Fibroblast of upper back skin (primary cell): ENCODE measurements at regions not wholly inside any gene's neighbourhood (a gene's known extent, or its start where the extent isn't known, plus 50 kb on each side); places are given as distances from the start of the nearest gene placed in this dataset.

Source experiments
- DNase-seq: peaks from one replicate; pipeline ENCODE4 v3.0.0-alpha.2; 2013

DNA sequence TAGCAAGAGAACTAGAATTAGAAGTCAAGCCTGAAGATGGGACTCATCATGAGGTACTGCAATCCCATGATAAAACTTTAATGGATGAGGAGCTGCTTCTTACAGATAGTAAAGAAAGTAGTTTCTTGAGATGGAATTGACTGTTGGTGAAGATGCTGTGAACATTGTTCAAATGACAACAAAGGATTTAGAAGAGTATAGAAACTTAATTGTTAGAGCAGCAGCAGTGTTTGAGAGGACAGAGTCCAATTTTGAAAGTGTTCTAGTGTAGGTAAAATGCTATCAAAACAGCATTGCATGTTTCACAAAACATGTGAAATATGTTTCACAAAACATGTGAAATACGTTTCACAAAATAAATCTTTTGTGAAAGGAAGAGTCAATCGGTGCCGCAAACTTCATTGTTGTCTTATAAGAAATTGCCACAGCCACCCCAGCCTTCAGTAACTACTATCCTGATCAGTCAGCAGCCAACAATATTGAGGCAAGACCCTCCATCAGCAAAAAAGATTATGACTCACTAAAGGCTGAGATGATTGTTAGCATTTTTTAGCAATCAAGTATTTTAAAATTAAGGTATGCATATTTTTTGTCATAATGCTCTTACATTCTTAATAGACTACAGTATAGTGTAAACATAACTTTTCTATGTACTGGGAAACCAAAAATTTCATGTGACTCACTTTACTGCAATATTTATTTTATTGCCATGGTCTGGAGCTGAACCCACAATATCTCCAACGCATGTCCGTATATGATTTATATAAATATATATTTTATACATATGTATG is 173.4 kb upstream of the BMP4 start:
- no peak for DNase-seq

DNA sequence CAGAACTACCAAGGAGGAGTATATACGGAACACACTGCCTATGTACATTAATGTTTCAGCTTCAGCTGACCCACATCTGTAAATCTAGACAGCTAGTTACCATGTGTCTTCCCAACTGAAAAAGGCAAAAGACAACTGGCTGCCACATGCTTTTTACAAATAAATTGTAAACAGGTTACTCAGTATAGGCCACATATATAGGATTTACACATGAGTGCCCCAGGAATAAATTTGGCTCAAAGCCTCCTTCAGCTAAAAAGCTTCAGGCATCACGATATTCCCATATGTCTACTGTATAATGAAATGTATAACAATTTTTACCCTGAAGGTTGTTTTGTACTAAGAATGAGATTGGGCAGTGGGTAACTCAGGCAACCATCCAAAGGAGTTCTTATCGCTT is 175.9 kb upstream of the BMP4 start:
- no peak for DNase-seq

DNA sequence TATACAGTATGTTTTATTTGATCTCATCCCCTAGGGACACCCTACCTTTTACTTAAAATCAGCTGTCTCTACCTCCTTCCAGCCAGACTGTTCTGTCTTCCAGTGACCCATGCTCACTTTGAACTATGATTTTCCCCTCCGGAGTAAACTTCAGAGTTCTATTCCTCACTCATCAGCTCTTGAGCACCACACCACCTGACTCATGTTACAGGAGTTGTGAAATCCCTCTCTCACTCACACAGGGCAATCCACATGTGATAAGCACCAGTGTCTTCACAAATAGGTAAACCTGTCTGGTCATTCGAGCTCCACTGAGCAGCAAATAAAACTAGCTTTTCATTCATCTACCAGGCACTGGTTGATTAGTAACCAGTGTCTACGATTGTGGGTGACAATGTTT is 177.3 kb upstream of the BMP4 start:
- DNase-seq, result no peak

DNA sequence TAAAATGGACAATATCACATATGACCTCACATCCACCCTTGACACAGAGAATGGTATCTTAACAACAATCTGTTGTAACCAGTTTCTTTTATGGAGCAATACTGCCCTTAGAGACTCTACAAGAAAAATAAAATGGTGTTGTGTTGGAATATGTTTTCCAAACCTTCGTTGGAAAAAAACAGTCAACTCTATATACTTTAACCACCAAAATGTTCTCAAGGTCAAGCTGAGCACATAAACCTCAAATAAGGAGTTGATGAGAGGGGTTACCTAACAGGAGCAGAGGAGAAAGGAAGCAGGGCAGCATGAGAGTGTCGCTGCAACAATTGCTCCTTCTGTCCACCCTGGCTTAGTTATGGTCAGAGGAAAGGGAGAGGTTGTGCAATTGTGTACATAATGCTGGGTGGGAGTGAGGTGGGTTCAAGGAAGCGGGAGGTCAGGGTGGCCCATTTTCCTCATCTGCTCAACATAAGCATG is 179.2 kb upstream of the BMP4 start:
- no peak for DNase-seq

DNA sequence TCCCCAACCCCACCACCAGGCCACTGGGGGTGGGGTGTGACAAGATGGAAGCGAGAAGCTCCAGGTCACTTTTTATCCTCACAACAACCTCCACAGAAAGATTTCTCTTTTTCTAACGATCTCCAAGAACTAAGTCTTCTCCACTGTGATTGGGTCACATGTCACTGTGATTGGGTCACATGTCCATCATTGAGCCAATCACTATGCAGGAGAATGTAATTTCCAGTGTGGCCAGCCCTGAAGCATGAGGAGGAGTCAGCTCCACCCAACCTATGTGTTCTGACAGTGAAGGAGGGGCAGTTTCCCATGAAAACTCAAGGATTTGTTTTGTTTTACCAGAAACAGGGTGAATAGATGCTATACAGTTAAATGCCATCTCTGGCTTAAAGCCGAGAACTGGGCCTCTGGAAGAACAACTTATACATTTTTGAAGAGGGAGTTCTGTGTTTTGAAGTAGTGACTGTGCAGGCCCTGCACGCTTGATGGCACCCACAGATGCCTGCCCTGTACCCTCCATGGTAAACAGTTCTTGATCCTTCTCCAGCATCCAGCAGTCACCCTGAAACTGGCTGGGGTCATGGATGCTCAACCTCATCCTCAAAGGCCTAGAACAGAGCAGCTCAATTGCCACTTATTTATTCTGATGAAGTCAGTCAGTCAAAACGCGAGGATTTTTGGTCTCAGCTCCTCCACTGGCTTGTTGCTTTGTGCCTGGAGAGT is 180.4 kb upstream of the BMP4 start:
- no peak for DNase-seq

DNA sequence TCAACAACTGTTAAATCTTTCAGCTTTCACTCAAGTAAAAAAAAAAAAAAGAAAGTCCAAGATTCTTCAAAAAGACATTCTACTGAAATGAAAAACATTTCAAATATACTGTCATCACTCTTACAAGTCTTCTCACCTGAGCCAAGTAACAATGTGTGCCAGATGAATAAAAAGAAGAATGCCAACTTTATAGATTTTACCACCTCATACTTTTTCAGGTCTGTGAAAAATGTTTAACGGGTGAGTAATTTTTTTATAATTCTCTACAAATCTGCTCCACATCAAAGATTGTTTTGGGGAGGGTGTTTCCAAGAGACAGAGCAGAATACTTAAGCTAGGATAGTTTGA is 181.0 kb upstream of the BMP4 start:
- DNase-seq, result no peak

DNA sequence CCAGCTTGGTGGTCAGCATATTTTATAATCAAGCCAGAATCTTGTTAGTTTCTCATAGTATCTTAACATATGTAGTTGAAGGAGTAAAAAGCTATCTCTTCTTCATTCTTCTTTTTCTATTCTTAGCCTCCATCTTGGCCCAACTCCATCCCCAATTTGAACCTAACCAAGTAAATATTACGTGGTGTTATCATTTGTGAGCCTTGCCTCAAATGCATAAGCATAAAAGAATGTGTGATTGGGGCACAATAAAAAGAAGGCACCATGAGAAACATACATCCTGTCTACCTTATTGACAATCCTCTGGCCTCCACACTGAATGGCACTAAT is 181.4 kb upstream of the BMP4 start:
- DNase-seq, result no peak

DNA sequence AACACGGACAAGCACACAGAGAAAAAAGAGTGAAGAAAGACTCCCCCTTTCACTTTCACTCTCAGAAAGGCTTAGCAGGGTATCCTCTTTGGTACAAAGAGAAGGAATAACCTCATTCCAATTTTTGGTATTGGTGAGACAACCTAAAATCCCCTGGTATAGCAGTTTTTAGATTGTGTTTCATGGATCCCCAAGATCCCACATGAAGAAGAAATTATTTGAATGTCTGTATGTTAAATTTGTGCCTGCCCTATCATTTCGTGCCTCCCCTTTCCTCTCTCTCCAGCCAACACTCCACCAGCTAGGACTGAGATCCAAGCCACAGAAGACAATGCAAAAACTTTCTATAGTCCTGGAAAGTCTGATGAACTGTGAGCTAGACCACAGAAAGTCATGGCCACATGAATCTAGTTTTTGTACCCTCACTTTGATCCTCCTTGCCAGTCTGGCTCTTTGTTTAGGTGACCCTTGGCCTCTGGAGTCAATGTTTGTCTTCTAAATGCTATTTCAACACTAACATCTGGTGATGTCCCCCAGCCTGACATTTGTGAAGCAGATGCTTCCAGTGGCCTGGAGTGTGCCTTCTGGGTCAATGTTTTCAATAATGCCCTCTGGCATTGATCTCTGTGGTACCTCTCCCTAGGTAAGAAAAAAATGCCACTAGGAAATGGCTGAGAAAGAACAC is 181.9 kb upstream of the BMP4 start:
- no peak for DNase-seq

DNA sequence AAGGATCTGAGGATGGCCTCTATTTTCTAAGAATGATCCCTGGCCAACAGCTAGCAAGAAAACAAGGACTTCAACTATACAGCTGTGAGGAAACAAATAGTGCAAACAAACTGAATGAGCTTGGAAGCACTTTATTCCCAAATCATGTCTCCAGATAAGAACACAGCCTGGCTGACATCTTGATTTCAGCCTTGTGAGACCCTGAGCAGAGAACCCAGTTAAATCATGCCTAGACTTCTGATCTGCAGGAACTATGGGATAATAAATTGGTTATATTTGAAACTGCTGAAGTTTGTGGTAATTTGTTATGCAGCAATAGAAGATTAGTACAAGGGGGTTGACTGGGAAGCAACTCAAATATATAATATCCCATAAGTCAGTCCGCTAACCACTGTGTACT is 183.9 kb upstream of the BMP4 start:
- no peak for DNase-seq

DNA sequence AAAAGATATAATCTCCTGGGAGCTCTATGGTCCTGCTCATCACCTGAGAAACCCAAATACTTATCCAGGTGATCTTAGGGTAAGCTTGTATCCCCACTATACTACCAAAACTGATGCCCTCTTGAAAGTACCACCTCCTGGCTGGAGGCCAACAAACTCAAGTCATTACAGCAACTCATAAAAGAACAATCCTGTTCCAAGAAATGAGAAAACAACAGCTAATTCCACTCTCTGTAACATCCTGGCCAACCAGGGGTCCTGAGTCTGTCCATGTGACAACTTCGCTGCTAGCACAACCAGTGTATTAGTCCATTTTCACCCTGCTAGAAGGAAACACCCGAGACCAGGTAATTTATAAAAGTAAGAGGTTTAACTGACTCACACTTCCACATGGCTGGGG is 190.0 kb upstream of the BMP4 start:
- DNase-seq, result no peak

DNA sequence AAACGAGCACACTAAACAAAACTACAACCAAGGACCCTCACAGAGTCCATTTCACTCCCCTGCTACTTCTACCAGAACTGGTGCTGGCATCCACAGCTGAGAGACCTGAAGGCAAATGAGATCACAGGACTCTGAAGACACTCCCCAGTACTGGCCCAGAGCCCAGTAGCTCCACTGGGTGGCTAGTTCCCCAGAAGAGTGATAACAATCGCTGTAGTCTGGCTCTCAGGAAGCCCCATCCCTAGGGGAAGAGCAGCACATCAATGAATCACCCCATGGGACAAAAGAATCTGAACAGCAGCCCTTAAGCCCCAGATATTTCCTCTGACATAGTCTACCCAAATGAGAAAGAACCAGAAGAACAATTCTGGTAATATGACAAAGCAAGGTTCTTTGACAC is 190.7 kb upstream of the BMP4 start:
- peak; percentile 53 for DNase-seq

DNA sequence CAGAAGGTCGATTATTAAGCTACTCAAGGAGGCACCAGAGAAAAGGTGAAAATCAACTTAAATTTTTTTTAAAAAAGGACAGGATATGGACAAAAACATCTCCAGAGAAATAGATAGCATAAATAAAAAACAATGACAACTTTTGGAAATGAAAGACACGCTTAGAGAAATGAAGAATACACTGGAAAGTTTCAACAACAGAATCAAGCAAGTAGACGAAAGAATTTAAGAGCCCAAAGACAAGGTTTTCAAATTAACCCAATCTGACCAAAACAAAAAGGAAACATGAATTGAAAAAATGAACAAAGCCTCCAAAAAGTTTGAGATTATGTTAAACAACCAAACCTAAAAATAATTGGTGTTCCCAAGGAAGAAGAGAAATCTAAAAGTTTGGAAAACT is 191.1 kb upstream of the BMP4 start:
- DNase-seq, result no peak

DNA sequence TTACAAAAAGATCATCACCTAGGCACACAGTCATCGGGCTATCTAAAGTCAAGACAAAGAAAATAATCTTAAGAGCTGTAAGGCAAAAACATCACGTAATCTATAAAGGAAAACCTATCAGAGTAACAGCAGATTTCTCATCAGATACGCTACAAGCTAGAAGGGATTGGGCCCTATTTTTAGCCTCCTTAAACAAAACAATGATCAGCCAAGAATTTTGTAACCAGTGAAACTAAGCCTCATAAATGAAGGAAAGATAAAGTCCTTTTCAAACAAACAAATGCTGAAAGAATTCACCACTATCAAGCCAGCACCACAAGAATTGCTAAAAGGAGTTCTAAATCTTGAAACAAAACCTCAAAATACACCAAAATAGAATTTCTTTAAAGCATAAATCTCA is 191.6 kb upstream of the BMP4 start:
- DNase-seq, result no peak

DNA sequence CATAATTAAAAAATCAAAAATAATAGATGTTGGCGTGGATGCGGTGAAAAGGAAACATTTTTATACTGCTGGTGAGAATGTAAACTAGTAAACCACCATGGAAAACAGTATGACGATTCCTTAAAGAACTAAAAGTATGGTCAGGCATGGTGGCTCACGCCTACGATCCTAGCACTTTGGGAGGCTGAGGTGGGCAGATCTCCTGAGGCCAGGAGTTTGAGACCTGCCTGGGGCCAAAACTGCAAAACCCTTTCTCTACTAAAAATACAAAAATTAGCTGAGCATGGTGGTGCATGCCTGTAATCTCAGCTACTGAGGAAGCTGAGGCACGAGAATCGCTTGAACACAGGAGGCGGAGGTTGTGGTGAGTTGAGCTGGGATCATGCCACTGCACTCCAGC is 195.7 kb upstream of the BMP4 start:
- no peak for DNase-seq

DNA sequence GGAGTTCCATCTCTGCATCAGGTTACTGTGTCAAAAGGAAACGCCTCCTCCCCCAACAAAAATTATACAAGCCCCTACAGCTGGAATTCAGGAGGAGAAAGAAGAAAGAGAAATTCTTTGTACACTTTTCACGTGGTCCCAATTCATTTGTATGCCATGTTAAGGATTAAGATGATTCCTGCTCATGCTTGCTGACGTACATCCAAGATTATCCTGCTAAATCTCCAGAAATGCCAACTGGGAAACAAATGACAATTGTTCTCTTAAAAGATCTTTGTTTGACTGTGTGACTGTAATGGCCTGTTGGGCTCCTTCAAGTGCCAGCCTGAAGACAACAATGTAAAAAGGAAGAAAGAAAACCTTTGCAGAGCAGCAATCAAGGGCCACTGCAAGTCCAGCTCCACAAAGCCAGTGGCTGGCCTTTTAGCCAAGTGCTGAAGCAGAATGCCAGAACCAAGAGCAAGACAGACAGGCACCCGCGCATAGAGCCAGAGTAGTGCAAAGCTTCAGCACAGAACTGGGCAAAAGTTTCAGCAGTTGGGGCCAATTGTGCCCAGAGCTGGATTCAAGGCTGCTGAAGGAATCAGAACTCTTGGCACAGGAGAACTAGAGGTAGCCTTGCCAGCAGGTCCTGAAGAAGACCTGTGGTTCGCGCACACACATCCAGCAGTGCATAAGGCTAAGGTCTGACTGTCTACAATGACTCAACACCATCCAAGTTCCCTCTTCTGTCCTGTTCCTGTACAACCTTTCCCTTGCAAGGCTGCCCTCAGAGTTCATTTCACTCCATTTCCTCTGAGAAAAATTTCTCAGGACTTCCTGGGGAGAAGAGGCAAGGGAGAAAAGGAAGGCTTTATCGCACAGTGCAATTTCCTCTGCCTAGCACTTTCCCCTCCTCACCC is 209.7 kb upstream of the BMP4 start:
- DNase-seq, result no peak

DNA sequence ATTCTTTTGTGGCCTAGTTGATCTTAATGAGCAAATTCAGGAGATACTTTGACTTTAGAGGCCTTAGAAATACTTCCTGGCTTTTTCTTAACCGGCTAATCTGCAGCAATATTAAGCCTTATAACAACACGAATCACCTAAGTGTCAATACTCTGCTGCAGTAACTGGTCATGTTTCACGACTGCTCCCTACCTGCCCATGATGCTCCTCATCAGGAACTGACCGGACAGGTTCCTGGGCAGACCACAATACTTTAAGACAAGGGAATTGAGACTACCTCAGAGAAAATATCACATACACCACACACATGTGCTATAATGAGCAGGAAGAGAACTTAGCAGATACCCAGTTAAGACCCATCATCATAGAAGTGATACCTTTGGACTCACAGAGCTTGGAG is 211.9 kb upstream of the BMP4 start:
- DNase-seq, result no peak

DNA sequence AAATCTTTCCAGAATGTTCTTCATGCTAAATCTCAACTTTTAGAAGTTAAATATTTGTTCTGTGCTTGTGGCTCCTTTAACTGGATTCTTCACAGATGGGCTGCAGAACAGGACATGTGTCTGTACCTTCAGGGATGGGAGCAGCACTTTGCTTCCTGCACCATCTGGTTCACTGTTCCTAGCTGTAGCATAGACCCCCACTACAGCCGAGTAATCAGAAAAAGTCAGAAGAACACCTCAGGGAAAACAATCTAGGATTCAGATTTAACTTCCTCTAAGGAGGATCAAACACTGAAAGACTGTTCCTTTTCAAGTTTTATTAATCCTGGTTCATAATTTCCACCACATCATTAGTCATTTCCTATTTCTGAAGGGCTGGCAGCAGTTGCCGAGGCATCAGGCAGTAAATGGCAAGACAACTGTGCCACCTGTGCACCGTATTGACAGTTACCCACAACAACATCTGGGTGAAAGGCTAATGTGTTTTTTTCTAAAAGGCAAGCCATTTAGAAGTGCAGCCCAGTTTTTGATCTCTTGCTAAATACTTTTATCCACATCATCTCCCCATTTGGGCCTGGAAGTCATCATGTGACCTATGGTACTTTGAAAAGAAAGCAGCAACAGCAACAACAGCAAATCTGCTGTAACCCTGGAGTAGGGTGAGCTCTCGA is 212.8 kb upstream of the BMP4 start:
- no peak for DNase-seq

DNA sequence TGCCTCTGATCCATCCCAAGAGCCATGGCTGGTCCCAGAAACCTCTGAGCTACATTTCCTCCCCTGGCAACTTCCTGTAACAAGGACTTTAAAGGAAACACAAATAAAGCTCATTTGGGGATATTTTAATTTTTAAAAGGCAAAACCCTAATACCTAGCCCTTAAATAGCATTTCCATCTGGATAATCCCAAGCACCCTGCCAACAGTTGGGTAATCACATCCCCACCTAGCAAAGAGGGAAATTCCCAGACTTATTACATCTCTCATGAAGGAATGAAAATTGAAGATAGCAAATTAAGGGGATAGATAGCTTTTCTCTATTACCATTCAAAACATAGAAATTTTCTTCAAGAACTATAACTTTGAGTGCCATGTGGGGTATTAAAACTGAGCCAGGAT is 213.7 kb upstream of the BMP4 start:
- DNase-seq, result no peak

DNA sequence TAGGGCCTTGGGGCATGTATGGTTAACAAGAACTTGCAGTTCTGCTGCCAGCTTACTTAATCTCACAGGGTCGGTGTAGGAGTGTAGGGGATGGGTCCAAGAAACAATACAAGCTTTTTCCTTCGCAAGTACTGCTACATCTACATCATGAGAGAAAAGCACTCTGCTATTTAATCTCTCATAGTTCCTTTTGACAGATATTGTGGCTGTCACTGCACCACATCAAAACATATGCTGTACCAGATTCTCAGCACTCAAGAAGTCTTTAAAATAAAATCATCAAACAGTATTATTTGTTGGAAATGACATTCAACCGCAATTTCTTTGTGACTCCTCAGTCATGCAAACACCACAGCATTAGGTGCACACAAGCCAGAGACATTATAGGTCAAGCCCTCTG is 215.5 kb upstream of the BMP4 start:
- no peak for DNase-seq

DNA sequence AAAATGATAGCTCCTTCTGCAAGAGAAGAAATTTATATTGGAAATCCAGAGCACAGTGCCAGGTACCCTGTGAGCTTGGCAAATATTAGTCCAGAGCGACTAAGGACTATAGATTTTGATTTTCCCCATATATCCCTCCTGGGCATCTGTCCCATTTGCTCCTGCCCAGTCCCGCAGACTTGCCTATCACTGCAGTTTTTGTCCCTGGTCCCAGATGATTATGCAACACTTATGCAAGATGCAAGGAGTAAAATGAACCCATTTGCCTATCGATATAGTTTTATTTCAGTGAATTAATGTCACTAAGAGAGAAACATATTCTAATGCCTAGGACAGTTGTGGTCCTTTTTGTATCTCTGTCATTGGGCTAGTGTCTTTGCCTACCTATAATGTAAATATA is 215.9 kb upstream of the BMP4 start:
- no peak for DNase-seq

DNA sequence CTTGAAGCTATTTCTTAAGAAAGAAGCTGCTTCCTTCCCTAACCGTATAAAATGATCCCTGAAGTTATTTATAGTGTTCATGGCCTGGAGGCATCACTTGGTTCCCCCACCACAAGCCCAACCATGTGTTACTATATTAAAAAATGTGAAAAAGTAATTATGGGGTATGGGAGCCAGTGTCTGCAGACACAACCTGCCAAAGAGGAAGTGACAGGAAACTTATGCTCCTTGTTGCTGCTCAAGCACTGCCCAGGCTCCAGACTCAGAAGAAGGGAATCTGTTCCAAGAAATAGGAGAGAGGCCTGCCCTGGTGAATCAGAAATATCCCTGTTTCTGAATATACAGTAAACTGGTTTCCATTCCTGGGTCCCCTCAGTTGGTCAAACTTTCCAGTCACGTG is 217.2 kb upstream of the BMP4 start:
- DNase-seq, result peak; percentile 50

DNA sequence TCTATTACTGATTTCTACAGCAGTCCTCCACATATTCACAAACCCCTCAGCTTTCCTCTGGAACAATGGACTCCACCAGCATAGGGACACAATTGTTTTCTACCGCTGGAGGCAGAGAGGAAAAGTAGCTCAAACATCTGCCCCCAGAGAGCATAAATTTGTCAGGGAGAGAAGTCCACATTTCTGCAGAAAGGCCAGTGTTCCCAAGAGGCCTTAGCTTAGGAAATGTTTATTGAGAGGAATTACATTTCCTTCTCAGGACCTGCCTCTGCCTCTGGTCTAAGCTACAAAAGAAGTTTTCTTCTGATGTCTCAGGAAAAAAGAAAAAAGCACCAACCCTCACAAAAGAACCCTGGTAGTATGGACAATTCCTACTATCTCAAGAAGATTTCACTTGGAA is 217.8 kb upstream of the BMP4 start:
- DNase-seq, result no peak
